GM12891 (cell line): ENCODE measurements at regions not wholly inside any gene's neighbourhood (a gene's known extent, or its start where the extent isn't known, plus 50 kb on each side); places are given as distances from the start of the nearest gene placed in this dataset.

ENCODE experiments used
- POLR2A ChIP-seq: IDR thresholded peaks from 2 replicates; pipeline ENCODE4 v1.6.1; 2011; ENCODE audit warnings: low read depth, low read length, control low read depth
- POLR2AphosphoS5 ChIP-seq: IDR thresholded peaks from 2 replicates; pipeline ENCODE4 v1.6.1; 2011; ENCODE audit warnings: low read depth, low read length, control low read depth
- POU2F2 ChIP-seq: IDR thresholded peaks from 2 replicates; pipeline ENCODE4 v1.6.1; 2011; ENCODE audit warnings: low read depth, mild to moderate bottlenecking, control low read depth, low read length, moderate library complexity

GRCh38 chr5:72744136-72744535, 72.3 kb upstream of the TNPO1 start:
- no peak for TF ChIP-seq POLR2A
- TF ChIP-seq POU2F2: no peak
- TF ChIP-seq POLR2AphosphoS5: no peak
